Lower leg skin (tissue), 3 donors: ENCODE measurements at regions not wholly inside any gene's neighbourhood (a gene's known extent, or its start where the extent isn't known, plus 50 kb on each side); places are given as distances from the start of the nearest gene placed in this dataset.

Experiments used
- CTCF ChIP-seq, 3 donors: fragments of 450-650 bp; IDR thresholded peaks; one replicate each; pipeline ENCODE4 v1.5.1; 2016; ENCODE audit warnings: antibody characterized with exemption in 3 of 3, mild to moderate bottlenecking in 3 of 3, moderate library complexity in 2 of 3
- POLR2A ChIP-seq, 2 donors: fragments of 450-650 bp; IDR thresholded peaks; one replicate each; pipeline ENCODE4 v1.6.1; 2016 to 2017; ENCODE audit warnings: antibody characterized with exemption in 2 of 2, mild to moderate bottlenecking in 1 of 2, moderate library complexity in 1 of 2

- TF ChIP-seq CTCF (IDR thresholded peaks at IDR 0.05): no peak
- TF ChIP-seq POLR2A (IDR thresholded peaks at IDR 0.05): no peak
Measured at GRCh38 chr5:166648736-166649135, 1642.7 kb upstream of the WWC1 start.
